HG02759 (cell line): ENCODE measurements at regions not wholly inside any gene's neighbourhood (a gene's known extent, or its start where the extent isn't known, plus 50 kb on each side); places are given as distances from the start of the nearest gene placed in this dataset.
"Not testable (repeated sequence)": the region's sequence is repeated elsewhere in the genome, so short reads cannot be mapped to it uniquely, and the experiment has no call there.

Source experiments
- ATAC-seq: cut with Tn5 transposase; IDR thresholded peaks from one replicate; pipeline ENCODE4 v1.9.1; 2021; ENCODE audit warnings: mild to moderate bottlenecking, moderate library complexity; ENCODE audit not compliant: unreplicated experiment

DNA sequence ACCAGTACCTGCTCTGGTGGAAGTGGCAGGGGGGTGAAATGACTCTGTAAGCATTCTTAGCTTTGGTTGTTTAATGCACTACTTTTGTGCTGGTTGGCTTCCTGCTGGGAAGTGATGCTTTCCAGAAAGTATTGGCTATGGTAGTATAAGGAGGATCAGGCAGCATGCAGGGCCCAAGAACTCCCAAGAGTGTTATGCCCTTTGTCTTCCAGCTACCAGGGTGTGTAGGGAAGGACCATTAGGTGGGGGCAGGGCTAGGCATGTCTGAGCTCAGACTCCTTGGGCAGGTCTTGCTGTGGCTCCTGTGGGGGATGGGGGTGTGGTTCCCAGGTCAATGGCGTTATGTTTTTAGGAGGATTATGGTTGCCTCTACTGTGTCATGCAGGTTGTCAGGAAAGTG lies 135.8 kb upstream of the TRPC7 start:
- ATAC-seq = no peak

DNA sequence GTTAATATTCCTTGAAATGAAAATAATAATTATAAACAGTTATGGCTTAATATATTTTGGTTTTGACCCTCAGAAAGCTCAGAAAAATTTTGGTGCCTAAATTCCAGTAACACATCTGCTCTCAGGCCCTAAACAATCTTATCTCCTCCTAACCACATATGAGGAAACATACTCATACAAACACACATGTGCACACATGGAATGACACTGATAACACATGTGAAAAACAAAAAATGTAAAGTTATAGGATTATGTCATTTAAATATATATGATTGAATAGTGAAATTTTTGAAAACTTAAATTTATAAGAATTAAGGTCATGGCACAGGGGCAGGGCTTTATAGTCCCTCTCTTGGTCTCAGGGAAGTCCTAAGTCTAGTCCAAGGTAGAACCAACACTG lies 127.2 kb upstream of the TRPC7 start:
- no peak for ATAC-seq

DNA sequence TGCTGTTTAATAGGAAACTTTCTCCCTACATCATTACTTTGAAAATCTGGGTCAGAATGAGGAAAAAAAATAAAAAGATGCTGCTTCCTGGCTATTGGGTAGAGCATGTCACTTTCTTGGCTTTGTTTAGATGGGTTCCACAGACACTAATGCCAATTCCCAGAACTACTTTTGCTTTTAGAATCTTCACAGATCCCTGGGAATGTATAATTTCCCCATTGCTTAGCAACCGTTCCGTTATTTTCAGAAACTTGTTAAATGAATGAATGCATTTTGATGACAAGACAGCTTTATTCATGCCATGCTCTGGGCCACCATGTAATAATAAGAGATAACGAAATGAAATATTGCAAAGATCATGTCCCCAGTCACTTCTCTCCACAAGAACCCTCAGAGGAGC lies 126.5 kb upstream of the TRPC7 start:
- ATAC-seq = no peak

DNA sequence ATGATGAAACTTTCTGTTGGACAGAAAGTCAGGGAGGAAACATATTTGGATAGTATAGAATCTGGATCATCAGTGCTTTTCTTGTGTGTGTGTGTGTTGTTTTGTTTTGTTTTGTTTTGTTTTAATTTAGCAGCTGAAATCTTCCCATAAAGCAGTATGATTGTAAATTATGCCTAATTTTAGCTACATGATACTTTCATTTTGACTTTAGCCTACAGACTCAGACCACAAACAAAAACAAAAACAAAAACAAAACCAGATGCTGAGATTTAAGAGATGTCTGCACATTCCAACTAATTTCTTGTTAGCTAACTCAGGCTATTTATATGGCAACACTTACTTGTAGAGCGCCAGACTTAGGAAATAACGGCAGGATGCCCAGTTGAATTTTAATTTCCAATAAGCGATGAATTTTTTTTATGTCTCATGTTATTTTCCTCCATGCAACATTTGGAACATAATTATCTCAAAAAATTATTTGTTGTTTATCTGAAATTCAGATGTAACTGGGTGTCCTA lies 119.5 kb upstream of the TRPC7 start:
- ATAC-seq = no peak

DNA sequence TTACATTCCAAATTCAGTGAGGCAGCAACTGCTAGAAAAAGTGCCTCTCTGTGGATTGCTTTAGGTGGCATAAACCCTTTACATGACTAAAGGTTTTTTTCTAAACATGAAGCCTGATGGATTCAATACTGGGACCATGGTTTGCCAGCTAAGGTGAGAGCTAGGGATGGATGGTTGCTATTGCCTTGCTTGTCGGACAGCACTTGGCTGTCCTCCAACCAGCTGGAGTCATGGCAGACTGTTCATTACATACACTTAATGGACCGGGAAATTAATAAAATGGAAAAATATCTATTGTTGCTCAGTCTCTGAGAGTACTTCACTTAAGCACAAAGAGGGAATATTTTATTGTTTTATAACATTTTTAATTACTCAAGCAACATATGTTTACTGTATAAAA lies 116.9 kb upstream of the TRPC7 start:
- ATAC-seq = no peak

DNA sequence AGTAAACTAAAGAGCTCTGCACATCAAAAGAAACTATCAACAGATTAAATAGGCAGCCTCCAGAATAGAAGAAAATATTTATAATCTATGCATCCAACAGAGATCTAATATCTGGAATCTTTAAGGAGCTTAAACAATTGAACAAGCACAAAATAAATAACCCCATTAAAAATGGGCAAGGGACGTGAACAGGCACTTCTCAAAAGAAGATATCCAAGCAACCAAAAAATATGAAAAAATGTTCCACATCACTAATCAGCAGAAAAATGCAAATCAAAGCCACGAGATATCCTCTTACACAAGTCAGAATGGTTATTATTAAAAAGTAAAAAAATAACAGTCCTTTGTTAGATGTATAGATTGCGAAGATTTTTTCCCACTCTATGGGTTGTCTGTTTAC lies 109.1 kb upstream of the TRPC7 start:
- no peak for ATAC-seq

DNA sequence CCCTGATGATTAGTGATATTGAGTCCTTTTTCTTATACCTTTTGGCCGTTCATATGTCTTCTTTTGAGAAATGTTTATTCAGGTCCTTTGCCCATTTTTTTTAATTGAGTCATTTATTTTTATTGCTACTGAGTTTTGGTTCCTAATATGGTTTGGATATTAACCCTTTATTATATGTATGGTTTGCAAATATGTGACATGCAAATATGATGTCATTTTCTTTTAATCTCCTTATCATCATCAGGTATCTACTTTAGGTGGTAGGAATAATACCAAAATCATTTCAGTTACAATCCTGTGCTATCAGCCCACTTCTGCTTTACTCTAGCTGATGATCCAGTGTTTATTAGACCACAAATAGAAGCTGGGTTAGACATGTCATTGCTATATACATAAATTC lies 102.3 kb upstream of the TRPC7 start:
- no peak for ATAC-seq

DNA sequence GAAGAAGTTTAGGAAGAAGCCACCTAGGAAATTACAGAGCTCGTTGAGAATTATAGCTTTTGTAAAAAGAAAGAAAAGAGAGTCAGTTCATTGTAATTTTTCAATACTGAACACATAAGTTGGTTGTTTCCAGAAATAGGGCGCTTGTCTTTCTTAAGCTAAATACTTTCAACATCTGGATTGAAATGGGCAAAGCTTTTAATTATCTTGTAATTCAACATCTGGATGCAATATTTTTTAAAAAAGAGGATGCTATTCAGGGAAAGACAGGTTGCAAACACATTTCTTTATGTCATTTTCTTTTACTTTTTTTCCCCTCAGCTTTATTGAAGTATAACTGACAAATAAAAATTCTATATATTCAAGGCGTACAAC lies 100.7 kb upstream of the TRPC7 start:
- no peak for ATAC-seq

DNA sequence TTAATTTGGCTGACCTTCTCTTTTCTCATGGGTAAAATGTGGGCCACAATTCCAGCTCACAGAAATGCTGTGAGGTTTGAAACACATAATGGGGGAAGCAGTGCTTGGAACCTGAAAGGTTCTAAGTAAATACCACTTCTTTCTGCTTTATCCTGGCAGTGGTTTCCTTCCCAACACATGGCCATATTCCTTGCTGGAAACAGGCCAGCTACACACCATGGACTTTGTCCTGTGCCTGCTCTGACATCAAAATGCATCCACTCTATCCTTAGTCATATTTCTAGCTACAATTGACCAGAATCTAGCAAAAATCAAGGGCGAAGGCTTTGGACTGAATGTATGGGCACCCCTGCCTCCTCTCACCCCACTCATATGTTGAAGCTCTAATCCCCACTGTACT lies 93.1 kb upstream of the TRPC7 start:
- ATAC-seq = no peak

DNA sequence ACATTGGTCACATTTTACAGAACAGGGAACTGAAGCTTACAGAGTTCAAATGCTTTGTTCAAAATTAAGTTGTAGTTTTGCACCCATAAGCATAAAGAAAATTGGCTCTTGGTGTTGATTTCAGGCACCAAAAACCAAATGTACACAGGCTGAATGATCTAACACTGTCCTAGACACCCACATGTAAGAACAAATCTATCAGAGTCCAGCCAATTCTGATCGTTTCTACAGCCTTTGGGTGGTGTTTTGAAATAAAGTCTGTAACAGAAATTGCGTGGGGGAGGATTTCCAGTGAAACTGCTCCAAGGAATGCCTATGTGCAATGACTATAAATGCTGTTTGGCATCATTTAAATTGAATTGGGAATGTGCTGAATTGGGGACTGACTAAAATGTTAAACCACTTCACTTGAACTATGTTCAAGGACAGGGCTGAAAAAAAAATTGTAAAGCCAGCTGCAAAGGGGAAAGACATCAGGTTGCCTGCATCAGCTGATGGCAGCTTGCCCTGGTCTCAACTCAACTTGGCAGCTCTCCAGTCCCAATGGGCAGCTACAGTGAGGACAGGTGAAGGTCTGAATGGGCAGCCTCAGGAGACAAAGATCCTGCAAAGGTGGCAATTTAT lies 92.2 kb upstream of the TRPC7 start:
- ATAC-seq = no peak

DNA sequence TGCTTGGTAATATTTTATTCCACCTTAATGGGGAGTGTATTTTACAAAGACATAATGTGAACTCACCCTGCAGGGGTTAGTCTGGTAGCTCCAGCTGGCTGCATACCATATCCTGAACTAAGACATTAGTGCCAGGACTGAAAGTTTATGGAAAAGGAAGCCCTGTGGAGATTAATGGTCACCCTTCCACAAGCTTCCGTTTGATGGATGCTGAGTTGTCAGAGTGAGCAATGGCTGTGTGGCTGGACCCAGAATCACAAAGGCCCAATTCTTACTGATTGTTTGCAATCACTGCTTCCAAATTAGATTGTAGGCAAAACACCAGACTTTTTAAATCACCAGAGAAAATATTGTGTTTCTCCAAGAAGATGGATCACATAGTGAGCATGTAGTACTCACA lies 90.1 kb upstream of the TRPC7 start:
- no peak for ATAC-seq

DNA sequence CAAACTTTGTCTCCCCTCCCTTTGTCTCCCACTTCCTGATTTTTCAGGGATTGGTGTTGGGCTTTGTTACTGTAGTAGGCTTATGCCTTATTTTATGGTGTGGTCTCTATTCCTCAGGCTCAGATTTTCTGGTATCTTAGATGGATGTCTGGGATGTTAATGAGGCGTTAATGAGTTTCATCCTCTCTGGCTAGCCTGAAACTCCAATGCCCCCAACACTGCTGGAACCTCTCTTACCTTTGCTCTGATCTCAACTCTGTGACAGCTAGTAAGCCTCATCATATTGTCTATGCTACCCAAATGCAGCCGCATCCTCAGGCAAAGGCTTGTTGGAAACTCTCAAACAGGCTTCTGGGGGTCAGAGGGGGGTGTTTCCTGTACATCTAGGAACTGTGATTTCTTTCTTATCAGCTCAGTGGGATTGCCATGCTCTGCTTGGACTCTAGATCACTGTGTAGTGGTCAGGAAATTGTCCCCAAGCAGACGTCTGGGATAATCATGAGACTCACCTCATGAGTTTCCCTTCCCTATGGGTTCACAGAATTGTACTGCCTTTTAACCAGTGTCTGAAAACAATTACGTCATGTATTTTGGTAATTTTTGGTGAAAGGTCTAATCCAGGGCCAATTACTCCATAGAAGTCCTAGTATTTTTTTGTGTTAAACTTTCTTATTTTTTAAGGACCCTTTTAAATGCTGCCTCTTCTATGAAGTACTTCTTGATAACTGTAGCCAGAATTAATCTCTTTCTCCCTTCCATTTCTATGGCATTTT lies 88.8 kb upstream of the TRPC7 start:
- no peak for ATAC-seq

DNA sequence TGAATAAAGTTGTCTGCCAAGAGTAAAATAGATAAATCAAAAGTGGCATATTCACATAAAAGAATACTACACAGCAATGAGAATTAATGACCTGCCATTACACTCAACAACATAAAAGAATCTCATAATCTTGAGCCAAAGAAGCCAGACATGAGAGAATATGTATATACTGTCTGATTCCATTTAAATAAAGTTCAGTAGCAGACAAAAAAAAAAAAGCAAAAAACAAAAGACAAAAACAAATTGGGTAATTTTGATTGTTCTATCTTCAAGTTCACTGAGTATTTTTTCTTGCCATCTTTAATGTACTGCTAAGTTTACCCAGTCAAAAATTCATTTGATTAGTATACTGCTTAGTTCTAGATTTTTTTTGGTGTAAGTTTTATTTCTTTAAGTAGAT lies 87.9 kb upstream of the TRPC7 start:
- ATAC-seq = no peak

DNA sequence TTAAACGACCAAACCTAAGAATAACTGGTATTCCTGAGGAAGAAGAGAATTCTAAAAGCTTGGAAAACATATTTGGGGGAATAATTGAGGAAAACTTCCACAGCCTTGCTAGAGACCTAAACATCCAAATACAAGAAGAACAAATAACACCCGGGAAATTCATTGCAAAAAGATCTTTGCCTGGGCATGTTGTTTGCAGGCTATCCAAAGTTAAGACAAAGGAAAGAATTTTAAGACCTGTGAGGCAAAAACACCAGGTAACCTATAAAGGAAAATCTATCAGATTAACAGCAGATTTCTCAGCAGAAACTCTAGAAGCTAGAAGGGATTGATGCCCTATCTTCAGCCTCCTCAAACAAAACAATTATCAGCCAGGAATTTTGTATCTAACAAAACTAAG lies 82.2 kb upstream of the TRPC7 start:
- ATAC-seq = not testable (repeated sequence)

DNA sequence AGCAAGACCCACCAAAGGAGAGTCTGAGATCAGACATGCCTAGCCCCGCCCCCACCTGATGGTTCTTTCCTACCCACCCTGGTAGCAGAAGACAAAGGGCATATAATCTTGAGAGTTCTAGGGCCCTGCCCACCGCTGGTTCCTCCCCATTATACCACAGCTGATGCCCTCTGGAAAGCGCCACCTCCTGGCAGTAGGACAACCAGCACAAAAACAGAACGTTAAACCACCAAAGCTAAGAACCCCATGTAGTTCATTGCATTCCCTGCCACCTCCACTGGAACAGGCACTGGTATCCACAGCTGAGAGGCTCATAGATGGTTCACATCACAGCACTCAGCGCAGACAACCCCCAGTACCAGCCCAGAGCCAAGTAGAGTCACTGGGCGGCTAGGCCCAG lies 81.2 kb upstream of the TRPC7 start:
- ATAC-seq = no peak

DNA sequence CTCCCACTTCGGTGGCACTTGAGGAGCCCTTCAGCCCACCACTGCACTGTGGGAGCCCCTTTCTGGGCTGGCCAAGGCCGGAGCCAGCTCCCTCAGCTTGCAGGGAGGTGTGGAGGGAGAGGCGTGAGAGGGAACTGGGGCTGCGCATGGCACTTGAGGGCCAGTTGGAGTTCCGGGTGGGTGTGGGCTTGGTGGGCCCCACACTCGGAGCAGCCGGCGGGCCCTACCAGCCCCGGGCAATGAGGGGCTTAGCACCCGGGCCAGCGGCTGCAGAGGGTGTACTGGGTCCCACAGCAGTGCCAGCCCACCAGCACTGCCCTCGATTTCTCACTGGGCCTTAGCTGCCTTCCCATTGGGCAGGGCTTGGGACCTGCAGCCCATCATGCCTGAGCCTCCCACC lies 78.8 kb upstream of the TRPC7 start:
- ATAC-seq = not testable (repeated sequence)

DNA sequence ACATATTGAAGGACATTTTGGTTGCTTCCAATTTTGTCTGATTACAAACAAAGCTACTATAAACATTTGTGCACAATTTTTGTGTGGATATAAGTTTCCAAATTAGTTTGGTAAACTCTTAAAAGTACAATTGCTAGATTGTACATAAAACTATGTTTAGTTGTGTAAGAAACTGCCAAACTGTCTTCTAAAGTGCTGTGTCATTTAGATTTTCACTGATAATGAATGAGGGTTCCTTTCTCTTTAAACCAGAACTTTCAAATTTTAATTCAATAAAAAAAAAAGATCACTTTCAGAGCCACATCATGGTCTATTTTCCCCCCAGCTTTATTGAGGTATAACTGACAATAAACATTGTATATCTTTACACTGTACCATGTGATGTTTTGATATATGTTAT lies 74.0 kb upstream of the TRPC7 start:
- ATAC-seq = no peak

DNA sequence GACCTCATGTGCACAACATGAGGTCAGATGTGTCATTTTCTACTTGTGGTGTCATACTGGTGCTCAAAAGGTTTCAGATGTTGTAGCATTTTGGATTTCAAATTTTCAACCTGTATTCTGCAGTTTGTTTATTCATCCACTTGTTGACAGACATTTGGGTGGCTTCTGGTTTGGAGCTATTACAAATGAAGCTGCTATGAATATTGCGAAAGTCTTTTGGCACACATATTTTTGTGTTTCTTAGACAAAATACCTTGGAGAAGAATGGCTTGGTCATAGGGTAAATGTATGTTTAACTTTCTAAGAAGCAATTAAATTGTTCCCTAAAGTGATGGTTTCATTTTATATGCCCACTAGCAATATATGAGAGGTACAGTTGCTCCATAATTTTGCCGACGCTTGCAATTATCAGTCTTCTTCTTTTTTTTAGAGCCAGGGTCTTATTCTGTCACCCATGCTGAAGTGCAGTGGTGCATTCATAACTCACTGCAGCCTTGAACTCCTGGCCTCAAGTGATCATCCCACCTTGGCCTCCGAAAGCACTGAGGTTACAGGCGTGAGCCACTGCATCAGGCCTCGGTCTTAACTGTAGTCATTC lies 70.7 kb upstream of the TRPC7 start:
- ATAC-seq = no peak

DNA sequence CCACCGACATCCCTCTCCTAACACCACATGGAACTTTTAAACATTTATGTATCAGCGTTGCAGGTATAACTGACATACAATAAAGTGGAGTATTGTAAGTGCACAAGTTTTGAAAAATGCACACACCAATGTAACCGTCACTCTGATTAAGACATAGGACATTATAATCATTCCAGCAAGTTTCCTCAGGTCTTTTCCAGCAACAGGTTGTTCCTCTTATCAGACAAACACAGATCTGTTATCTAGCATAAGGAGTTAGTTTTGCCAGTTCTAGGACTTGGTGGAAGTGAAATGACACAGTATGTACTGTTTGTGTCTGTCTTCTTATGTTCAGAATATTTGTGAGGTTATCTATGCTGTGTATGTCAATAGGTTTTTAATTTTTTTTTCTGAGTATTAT lies 69.5 kb upstream of the TRPC7 start:
- no peak for ATAC-seq

DNA sequence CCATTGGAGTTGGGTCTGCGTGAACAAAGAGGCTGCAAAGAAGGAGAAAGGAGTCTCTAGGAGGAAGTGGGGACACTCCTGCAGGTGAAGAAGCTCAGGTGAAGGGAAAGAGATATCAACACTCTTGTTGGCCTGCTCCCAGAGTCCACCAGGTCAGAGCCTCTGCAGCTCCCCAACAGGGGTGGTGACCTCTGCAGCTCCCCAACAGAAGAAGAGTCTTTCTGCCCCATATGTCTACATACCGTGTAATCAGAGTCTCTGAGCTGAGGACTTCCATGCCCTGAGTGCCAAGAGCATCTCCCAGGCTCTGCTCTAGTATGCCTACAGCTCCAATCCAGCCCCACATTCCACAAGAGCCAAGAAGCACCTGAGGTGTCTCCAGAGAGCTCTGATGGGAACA lies 67.4 kb upstream of the TRPC7 start:
- ATAC-seq = no peak

DNA sequence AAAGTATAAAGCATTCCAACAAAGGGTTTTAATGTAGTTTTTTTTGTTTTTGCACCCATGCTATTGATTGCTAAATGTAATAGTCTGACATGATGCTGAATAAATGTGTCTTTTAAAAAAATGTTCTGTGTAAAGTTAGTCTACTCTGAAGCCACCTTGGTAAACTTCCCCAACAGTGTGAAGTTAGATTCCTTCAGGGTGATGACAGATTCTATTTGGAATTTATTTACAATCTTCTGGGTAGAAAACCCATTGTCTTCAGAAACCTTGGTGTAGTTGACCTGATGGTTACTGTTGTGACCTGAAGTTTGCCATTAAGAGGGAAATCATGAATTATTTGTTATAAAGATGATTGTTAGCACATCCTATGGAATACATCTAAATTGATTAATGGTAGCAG lies 64.7 kb upstream of the TRPC7 start:
- ATAC-seq = no peak

DNA sequence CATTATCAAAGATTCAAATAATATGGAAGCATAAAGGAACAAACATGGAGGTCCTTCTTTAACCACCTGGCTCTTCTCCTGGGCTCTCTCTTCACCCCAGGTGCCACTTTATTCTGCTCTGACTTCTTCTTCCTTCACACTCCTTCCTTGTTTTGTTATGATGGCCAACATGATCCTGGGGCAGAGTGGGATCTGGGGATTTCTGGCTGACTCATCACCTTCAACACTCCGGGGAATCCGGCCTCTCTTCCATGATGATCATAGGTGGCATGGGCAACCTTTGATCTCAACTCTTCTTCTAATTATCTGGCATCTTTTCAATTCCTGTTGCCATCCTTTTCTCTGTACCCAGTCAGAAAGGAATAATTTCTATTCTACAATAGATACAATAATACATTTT lies 62.1 kb upstream of the TRPC7 start:
- ATAC-seq = no peak
